Stomach (tissue), 4 donors: ENCODE measurements at regions not wholly inside any gene's neighbourhood (a gene's known extent, or its start where the extent isn't known, plus 50 kb on each side); places are given as distances from the start of the nearest gene placed in this dataset.

ENCODE experiments used
- CTCF ChIP-seq, 7 experiments: fragments of 450-650 bp in 4 of 7; fragments of 200-600 bp in 3 of 7; sonication (generic) in 3 of 7; IDR thresholded peaks; one replicate each; pipeline ENCODE4 v1.5.1; 2016 to 2019; ENCODE audit warnings: antibody characterized with exemption in 7 of 7, control low read depth in 2 of 7, mild to moderate bottlenecking in 1 of 7
- EP300 ChIP-seq: sonication (generic); formaldehyde crosslinking; IDR thresholded peaks from one replicate; pipeline ENCODE4 v1.6.1; 2017; ENCODE audit warnings: antibody characterized with exemption
- POLR2A ChIP-seq, 4 donors: fragments of 450-650 bp; IDR thresholded peaks; one replicate each; pipeline ENCODE4 v1.6.1; 2016; ENCODE audit warnings: antibody characterized with exemption in 4 of 4, control low read depth in 2 of 4, mild to moderate bottlenecking in 1 of 4, moderate library complexity in 1 of 4
- POLR2AphosphoS5 ChIP-seq, 3 donors: sonication (generic); formaldehyde crosslinking; IDR thresholded peaks; one replicate each; pipeline ENCODE4 v1.6.1; 2016; ENCODE audit warnings: antibody characterized with exemption in 3 of 3

GRCh38 chr12:87283886-87284285 lies 745.3 kb downstream of the C12orf50 start:
- TF ChIP-seq CTCF (IDR thresholded peaks at IDR 0.05) (no peak), POLR2A (IDR thresholded peaks at IDR 0.05) (no peak), POLR2AphosphoS5 (IDR thresholded peaks at IDR 0.05) (no peak), EP300 (no peak)
